ENCODE measurements at regions not wholly inside any gene's neighbourhood (a gene's known extent, or its start where the extent isn't known, plus 50 kb on each side); places are given as distances from the start of the nearest gene placed in this dataset.

GRCh38 chr9:26723486-26723885 is 169.1 kb downstream of the CAAP1 start:
- no peaks in the 10 kb centered on the region for H3K36me3 ChIP-seq (ENCODE audit: control insufficient read depth, insufficient read depth, low read length)
- no peak overlapping the region for H3K27ac ChIP-seq (ENCODE audit: low read length)
- no peaks in the 10 kb centered on the region for H3K4me1 ChIP-seq (ENCODE audit: control insufficient read depth, insufficient read depth, low read length)
- intact Hi-C loops (cut with micrococcal nuclease; ENCODE audit: unreplicated experiment), result no loop called here
- ChIA-PET POLR2A (no interaction called here), CTCF (no interaction called here)
- no peak for DNase-seq (ENCODE audit: low read depth, low spot score)
- H3K27me3 ChIP-seq (ENCODE audit: control insufficient read depth, insufficient read depth, low read length), result no peaks in the 10 kb centered on the region; the same call in 1 of the 2 replicates
- in situ Hi-C loops (cut with HindIII; ENCODE audit: low pct_unique_long_range_greater_than_20kb, low sequenced_read_pairs), result no loop called here
- BruUV-seq (replicated peaks), result no TSS peak
- no peaks in the 10 kb centered on the region for H3K9me3 ChIP-seq (ENCODE audit: control insufficient read depth, insufficient read depth, low read depth, low read length)
- no peak for ATAC-seq
- no peak overlapping the region for H3K4me3 ChIP-seq (ENCODE audit: low read depth in 2 of 2, low read length in 2 of 2)
- TF ChIP-seq CTCF (IDR thresholded peaks at IDR 0.05) (peak; percentile 41), POLR2AphosphoS5 (IDR thresholded peaks at IDR 0.05; ENCODE audit: low read depth, low read length) (no peak)

- DNase-seq (ENCODE audit: low read depth, low spot score), result no peak
- no TSS peak for BruUV-seq (replicated peaks)
- no peaks in the 10 kb centered on the region for H3K36me3 ChIP-seq (ENCODE audit: control insufficient read depth, insufficient read depth, low read length)
- H3K27me3 ChIP-seq (ENCODE audit: control insufficient read depth, insufficient read depth, low read length), result no peaks in the 10 kb centered on the region; the same call in 1 of the 2 replicates
- no peaks in the 10 kb centered on the region for H3K9me3 ChIP-seq (ENCODE audit: control insufficient read depth, insufficient read depth, low read depth, low read length)
- ChIA-PET CTCF (no interaction called here), POLR2A (no interaction called here)
- H3K4me3 ChIP-seq (ENCODE audit: low read depth in 2 of 2, low read length in 2 of 2), result no peak overlapping the region
- H3K4me1 ChIP-seq (ENCODE audit: control insufficient read depth, insufficient read depth, low read length), result no peaks in the 10 kb centered on the region
- TF ChIP-seq REST (IDR thresholded peaks at IDR 0.05; ENCODE audit: insufficient read depth in 1 of 2, low read depth in 2 of 2, low read length in 1 of 2), result no peak
- TF ChIP-seq SIN3A (IDR thresholded peaks at IDR 0.05; ENCODE audit: borderline replicate concordance, insufficient read depth, low read depth, low read length), result no peak
- TF ChIP-seq TCF7L2 (IDR thresholded peaks at IDR 0.05; ENCODE audit: low read depth, low read length), result no peak
- TF ChIP-seq CTCF (IDR thresholded peaks at IDR 0.05), result no peak
- no peak for TF ChIP-seq POLR2AphosphoS5 (IDR thresholded peaks at IDR 0.05; ENCODE audit: low read depth, low read length)
- in situ Hi-C loops (cut with HindIII; ENCODE audit: low pct_unique_long_range_greater_than_20kb, low sequenced_read_pairs), result no loop called here
- ATAC-seq, result no peak
- intact Hi-C loops (cut with micrococcal nuclease; ENCODE audit: unreplicated experiment), result no loop called here
- no peak overlapping the region for H3K27ac ChIP-seq (ENCODE audit: low read length)
Observed at GRCh38 chr9:26722755-26723154, 169.8 kb downstream of the CAAP1 start.

GRCh38 chr9:26710008-26710407 is 182.6 kb downstream of the CAAP1 start:
- Histone ChIP-seq H3K27ac (ENCODE audit: low read length) (no peak overlapping the region), H3K36me3 (ENCODE audit: control insufficient read depth, insufficient read depth, low read length) (no peaks in the 10 kb centered on the region), H3K4me1 (ENCODE audit: control insufficient read depth, insufficient read depth, low read length) (no peaks in the 10 kb centered on the region), H3K9me3 (ENCODE audit: control insufficient read depth, insufficient read depth, low read depth, low read length) (no peaks in the 10 kb centered on the region), H3K27me3 (ENCODE audit: control insufficient read depth, insufficient read depth, low read length) (no peaks in the 10 kb centered on the region), H3K4me3 (ENCODE audit: low read depth in 2 of 2, low read length in 2 of 2) (no peak overlapping the region)
- CTCF ChIA-PET, result no interaction called here
- POLR2A ChIA-PET, result no interaction called here
- no TSS peak for BruUV-seq (replicated peaks)
- in situ Hi-C loops (cut with HindIII; ENCODE audit: low pct_unique_long_range_greater_than_20kb, low sequenced_read_pairs), result no loop called here
- TF ChIP-seq SIN3A (IDR thresholded peaks at IDR 0.05; ENCODE audit: borderline replicate concordance, insufficient read depth, low read depth, low read length) (no peak), REST (IDR thresholded peaks at IDR 0.05; ENCODE audit: insufficient read depth in 1 of 2, low read depth in 2 of 2, low read length in 1 of 2) (no peak), TCF7L2 (IDR thresholded peaks at IDR 0.05; ENCODE audit: low read depth, low read length) (no peak), CTCF (IDR thresholded peaks at IDR 0.05) (no peak), POLR2AphosphoS5 (IDR thresholded peaks at IDR 0.05; ENCODE audit: low read depth, low read length) (no peak)
- DNase-seq (ENCODE audit: low read depth, low spot score) (no peak), ATAC-seq (no peak)
- intact Hi-C loops (cut with micrococcal nuclease; ENCODE audit: unreplicated experiment), result no loop called here
